Heart right ventricle (tissue), 16 donors: ENCODE measurements at regions not wholly inside any gene's neighbourhood (a gene's known extent, or its start where the extent isn't known, plus 50 kb on each side); places are given as distances from the start of the nearest gene placed in this dataset.

Experiments used
- ATAC-seq, 8 donors: fragments of 200-7000 bp; cut with Tn5 transposase; one replicate each; pipeline ENCODE4 v1.9.1; 2020; ENCODE audit warnings: mild to moderate bottlenecking in 8 of 8, moderate library complexity in 8 of 8, moderate number of reproducible peaks in 1 of 8
- DNase-seq, 2 donors: peaks; one replicate each; pipeline ENCODE4 v3.0.0-alpha.2; 2020
- H3K27ac ChIP-seq, 10 donors: fragments of 200-600 bp; sonication (generic) in 2 of 10; one replicate each; pipeline versions ENCODE4 v1.5.0 to v1.8.0; 2020 to 2022; ENCODE audit warnings: mild to moderate bottlenecking in 3 of 10
- H3K27me3 ChIP-seq, 7 donors: fragments of 200-600 bp; one replicate each; pipeline ENCODE4 v1.8.0; 2021 to 2022; ENCODE audit warnings: mild to moderate bottlenecking in 2 of 7
- H3K36me3 ChIP-seq, 9 donors: fragments of 200-600 bp; sonication (generic) in 1 of 9; one replicate each; pipeline versions ENCODE4 v1.5.0 to v1.8.0; 2020 to 2022; ENCODE audit warnings: mild to moderate bottlenecking in 2 of 9
- H3K4me1 ChIP-seq, 9 donors: fragments of 200-600 bp; sonication (generic) in 1 of 9; one replicate each; pipeline versions ENCODE4 v1.5.0 to v1.8.0; 2020 to 2022; ENCODE audit warnings: mild to moderate bottlenecking in 4 of 9
- H3K4me3 ChIP-seq, 10 donors: fragments of 200-600 bp; sonication (generic) in 2 of 10; one replicate each; pipeline versions ENCODE4 v1.5.0 to v1.8.0; 2020 to 2022; ENCODE audit warnings: mild to moderate bottlenecking in 7 of 10, moderate library complexity in 2 of 10
- H3K9me3 ChIP-seq, 11 donors: fragments of 200-600 bp in 10 of 11; sonication (generic) in 2 of 11; one replicate each; pipeline versions ENCODE4 v1.5.0 to v1.8.0; 2013 to 2022; ENCODE audit warnings: mild to moderate bottlenecking in 2 of 11, control low read depth in 1 of 11, moderate library complexity in 1 of 11
- CTCF ChIP-seq, 9 donors: fragments of 200-600 bp; sonication (generic) in 2 of 9; IDR thresholded peaks; one replicate each; pipeline versions ENCODE4 v1.5.0 to v1.8.0; 2021 to 2022; ENCODE audit warnings: antibody characterized with exemption in 9 of 9, mild to moderate bottlenecking in 5 of 9, moderate library complexity in 1 of 9
- WGBS, 2 donors: extraction: QIAGEN DNeasy Blood & Tissue Kit; methylation state at CpG; one replicate each; pipeline ENCODE4 v1.1.7; 2013; ENCODE audit warnings: inconsistent platforms in 1 of 2; 5-methylcytosine and 5-hydroxymethylcytosine counted together
- intact Hi-C, 10 donors: fragments of 100-400 bp; cut with DNase I; formaldehyde crosslinking; loops; one replicate each; pipeline versions ENCODE4 v1.11.1 to v1.14.2; 2022
- donor health status: Arrhythmogenic right ventricular cardiomyopathy.
- donor health status: ischemic (EF 13 %, LVEDD 7.1; RV severe dilation, severe dysfunction).
- donor health status: healthy with polysubstance abuse.
- donor health status: DM: no; HTN: yes; CAD: no.
- donor health status: DM: no; HTN: no; CAD: no.
- donor health status: ischemic (EF 25% LVEDD 6.9; RV normal size, moderate dysfunction).
- donor health status: ischemic (EF 25% LVEDD 5.7; RV mildly dilated, moderate dysfunction).
- donor health status: healthy.
- donor health status: DM: yes; HTN: yes; CAD: no.
- donor health status: Ischemic cardiomyopathy.
- donor health status: ischemic (EF 35%, LVEDD 5.7; RV mildly dilated, moderate dysfunction).
- donor health status: nonischemic (EF 11% LVEDD 7.7; RV severe dilation, severe dysfunction).
- donor health status: DM: yes; HTN: yes; CAD: no.
- donor health status: PGD.
- donor health status: ischemic (EF 29% LVEDD 5.4; RV normal size, mild dysfunction).
- donor health status: nonischemic (EF 23%, LVEDD 6.1; RV moderate dilation, normal function).

- H3K4me1 ChIP-seq = no peaks in the 10 kb centered on the region
- H3K4me3 ChIP-seq = no peak overlapping the region
- 80 to 85% methylated on average over 47 to 48 of the region's 48 CpGs for WGBS, 2 donors
- no peak for DNase-seq
- TF ChIP-seq CTCF (IDR thresholded peaks at IDR 0.05) = no peak
- no peak overlapping the region for H3K27ac ChIP-seq
- peaks cover 0 to 6% (median 0%) of the 10 kb centered on the region in 11 donors for H3K9me3 ChIP-seq
- intact Hi-C loops = no loop called here
- H3K27me3 ChIP-seq = peaks cover 0 to 18% (median 10%) of the 10 kb centered on the region in 7 donors
- no peaks in the 10 kb centered on the region for H3K36me3 ChIP-seq
- no peak for ATAC-seq
Observed at GRCh38 chr6:760982-761955, 68.3 kb upstream of the EXOC2 start.

- peaks cover 0 to 14% (median 6%) of the 10 kb centered on the region in 7 donors for H3K27me3 ChIP-seq
- no peak overlapping the region for H3K4me3 ChIP-seq
- 93% methylated on average over 3 of the region's 3 CpGs for WGBS, 2 donors
- ATAC-seq (no peak), DNase-seq (no peak)
- intact Hi-C loops = no loop called here
- no peak for TF ChIP-seq CTCF (IDR thresholded peaks at IDR 0.05)
- no peak overlapping the region for H3K27ac ChIP-seq
- H3K4me1 ChIP-seq = no peaks in the 10 kb centered on the region
- H3K9me3 ChIP-seq = peaks cover 0 to 6% (median 0%) of the 10 kb centered on the region in 11 donors
- no peaks in the 10 kb centered on the region for H3K36me3 ChIP-seq
Observed at GRCh38 chr6:759729-760128, 66.8 kb upstream of the EXOC2 start.

DNA sequence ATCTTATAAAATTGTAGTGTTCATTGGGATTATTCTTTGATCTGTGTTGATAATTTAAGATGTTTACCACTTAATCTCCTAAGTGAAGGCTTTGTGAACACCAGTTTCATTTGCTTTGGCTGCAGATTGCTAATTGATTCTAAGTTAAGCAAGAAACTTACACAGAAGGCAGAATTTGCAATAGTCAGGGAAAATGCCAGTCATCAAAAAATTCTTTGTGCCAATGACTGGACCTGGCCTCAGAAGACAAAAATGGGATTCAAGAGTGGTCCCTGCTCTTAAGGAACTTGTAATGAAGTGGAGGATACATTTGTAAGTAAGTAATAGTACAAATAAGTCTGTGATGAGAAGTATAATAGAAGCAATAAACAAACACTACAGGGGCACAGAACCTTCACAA lies 63.3 kb upstream of the EXOC2 start:
- peaks cover 0 to 6% (median 0%) of the 10 kb centered on the region in 11 donors for H3K9me3 ChIP-seq
- DNase-seq (no peak), ATAC-seq (no peak)
- TF ChIP-seq CTCF (IDR thresholded peaks at IDR 0.05) = no peak
- H3K4me3 ChIP-seq = no peak overlapping the region
- peaks cover 0 to 3% (median 0%) of the 10 kb centered on the region in 7 donors for H3K27me3 ChIP-seq
- intact Hi-C loops = no loop called here
- H3K36me3 ChIP-seq = no peaks in the 10 kb centered on the region
- H3K4me1 ChIP-seq = no peaks in the 10 kb centered on the region
- no peak overlapping the region for H3K27ac ChIP-seq

GRCh38 chr6:754202-754601 lies 61.3 kb upstream of the EXOC2 start:
- no peak for ATAC-seq

More at GRCh38 chr6:754202-754601, 61.3 kb upstream of the EXOC2 start:
- intact Hi-C loops = no loop called here
- Histone ChIP-seq H3K36me3 (no peaks in the 10 kb centered on the region), H3K4me3 (no peak overlapping the region), H3K27me3 (no peaks in the 10 kb centered on the region), H3K4me1 (no peaks in the 10 kb centered on the region), H3K9me3 (peaks cover 0 to 17% (median 0%) of the 10 kb centered on the region in 11 donors), H3K27ac (no peak overlapping the region)
- TF ChIP-seq CTCF (IDR thresholded peaks at IDR 0.05) = no peak
- DNase-seq = no peak
- 59 to 77% methylated on average over 3 of the region's 3 CpGs for whole genome bisulfite sequencing, 2 donors
